ENCODE measurements at regions not wholly inside any gene's neighbourhood (a gene's known extent, or its start where the extent isn't known, plus 50 kb on each side); places are given as distances from the start of the nearest gene placed in this dataset.
"Not testable (repeated sequence)": the region's sequence is repeated elsewhere in the genome, so short reads cannot be mapped to it uniquely, and the experiment has no call there.

GRCh38 chr16:17031484-17032268 is 439.1 kb downstream of the XYLT1 start:
- Mint-ChIP-seq H3K27ac (no peak overlapping the region), H3K27me3 (no peaks in the 10 kb centered on the region), H3K4me3 (no peak overlapping the region), H3K36me3 (peaks cover 30 to 42% of the 10 kb centered on the region in 2 donors), H3K4me1 (peaks cover 11 to 15% (median 14%) of the 10 kb centered on the region in 3 donors), H3K9me3 (peaks cover 0 to 11% (median 3%) of the 10 kb centered on the region in 7 donors)
- ATAC-seq (ENCODE audit: low read depth in 2 of 2) (no peak), DNase-seq (no peak)

DNA sequence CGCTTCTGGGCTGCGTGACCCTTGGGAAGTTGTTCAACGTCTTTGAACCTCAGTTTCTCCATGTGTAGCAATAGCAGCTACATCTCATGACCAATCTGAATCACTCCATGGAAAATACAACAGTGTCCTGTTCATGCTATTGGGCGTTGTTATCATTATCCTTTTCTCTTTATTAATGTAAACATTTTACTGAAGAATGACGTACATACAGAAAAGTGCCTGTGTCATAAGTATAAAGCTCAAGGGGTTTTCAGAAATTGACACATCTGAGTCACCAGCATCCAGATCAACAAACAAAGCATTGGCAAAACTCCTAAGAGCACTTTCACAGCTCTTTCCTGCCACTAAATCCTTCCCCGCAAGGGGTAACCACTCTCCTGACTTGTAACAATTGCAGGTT is 438.4 kb downstream of the XYLT1 start:
- Mint-ChIP-seq H3K9me3 (peaks cover 0 to 11% (median 3%) of the 10 kb centered on the region in 7 donors), H3K27ac (no peak overlapping the region), H3K36me3 (peaks cover 30 to 42% of the 10 kb centered on the region in 2 donors), H3K4me3 (no peak overlapping the region), H3K4me1 (peaks cover 7 to 9% (median 8%) of the 10 kb centered on the region in 3 donors), H3K27me3 (no peaks in the 10 kb centered on the region)
- DNase-seq (no peak), ATAC-seq (ENCODE audit: low read depth in 2 of 2) (no peak)

DNA sequence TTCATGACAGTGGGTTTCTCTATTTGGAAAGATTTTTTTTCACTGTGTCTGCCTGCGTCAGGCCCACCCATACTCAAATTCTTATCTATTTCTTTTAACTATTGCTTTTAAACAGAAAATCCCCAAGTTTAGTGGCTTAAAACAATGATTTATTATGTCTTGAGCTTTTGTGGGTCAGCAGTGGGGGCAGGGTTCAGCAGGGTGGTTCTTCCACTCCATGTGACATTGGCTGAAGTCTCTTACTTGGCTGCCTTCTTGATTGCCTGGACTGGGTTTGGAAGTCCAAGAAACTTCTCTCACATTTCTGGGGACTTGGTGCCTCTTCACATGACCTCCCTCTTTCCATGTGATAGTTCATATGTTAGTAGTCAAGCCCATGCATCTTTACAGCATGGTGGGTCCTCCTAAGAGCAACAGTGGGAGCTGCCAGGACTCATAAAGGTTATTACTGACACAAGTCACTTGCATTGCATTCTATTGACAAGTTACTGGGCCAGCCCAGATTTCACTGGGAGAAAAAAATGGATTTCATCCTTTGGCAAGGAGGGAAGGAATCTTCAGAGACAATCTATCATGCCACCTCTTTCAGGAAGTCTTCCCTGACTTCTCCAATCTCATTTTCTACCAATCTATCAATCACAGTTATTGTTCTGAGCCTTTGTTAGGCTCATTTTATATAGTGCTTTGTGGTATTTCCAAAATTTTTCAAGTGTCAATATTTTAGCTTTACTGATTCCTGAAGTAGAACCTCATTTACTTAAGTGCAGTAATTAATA is 436.1 kb downstream of the XYLT1 start:
- H3K4me3 Mint-ChIP-seq = no peak overlapping the region
- ATAC-seq (ENCODE audit: low read depth in 2 of 2) = no peak
- no peaks in the 10 kb centered on the region for H3K4me1 Mint-ChIP-seq
- no peak overlapping the region for H3K27ac Mint-ChIP-seq
- H3K36me3 Mint-ChIP-seq = peaks cover 19 to 27% of the 10 kb centered on the region in 2 donors
- no peaks in the 10 kb centered on the region for H3K27me3 Mint-ChIP-seq
- peaks cover 0 to 4% (median 0%) of the 10 kb centered on the region in 7 donors for H3K9me3 Mint-ChIP-seq
- no peak for DNase-seq

- Mint-ChIP-seq H3K9me3 (peaks cover 0 to 4% (median 0%) of the 10 kb centered on the region in 7 donors), H3K36me3 (peaks cover 10 to 12% of the 10 kb centered on the region in 2 donors), H3K4me3 (no peak overlapping the region), H3K27me3 (no peaks in the 10 kb centered on the region), H3K4me1 (peaks cover 0 to 10% (median 0%) of the 10 kb centered on the region in 3 donors), H3K27ac (no peak overlapping the region)
- ATAC-seq (ENCODE audit: low read depth in 2 of 2) (no peak), DNase-seq (no peak)
Measured at GRCh38 chr16:17037499-17037898, 433.3 kb downstream of the XYLT1 start.

DNA sequence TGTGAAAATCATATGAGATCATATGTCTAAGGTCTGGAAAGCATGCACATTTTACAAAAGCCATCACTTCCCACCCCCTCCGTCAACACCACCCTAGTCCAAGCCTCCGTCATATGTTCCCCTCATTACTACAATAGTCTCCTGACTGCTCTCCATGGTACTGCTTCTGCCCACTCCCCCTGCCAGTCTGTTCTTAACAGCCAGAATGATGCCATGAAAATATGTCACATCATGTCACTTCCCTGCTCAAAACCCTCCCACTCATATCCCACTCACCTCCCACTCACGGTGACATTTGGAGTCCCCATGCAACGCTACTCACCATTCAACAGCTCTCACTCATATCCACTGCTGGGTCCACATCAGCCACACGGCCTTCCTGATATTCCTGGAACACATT is 432.3 kb downstream of the XYLT1 start:
- ATAC-seq (ENCODE audit: low read depth in 2 of 2) (no peak), DNase-seq (no peak)
- H3K9me3 Mint-ChIP-seq = peaks cover 0 to 4% (median 0%) of the 10 kb centered on the region in 7 donors
- H3K4me3 Mint-ChIP-seq = no peak overlapping the region
- no peak overlapping the region for H3K27ac Mint-ChIP-seq
- peaks cover 0 to 10% (median 0%) of the 10 kb centered on the region in 3 donors for H3K4me1 Mint-ChIP-seq
- peaks cover 6 to 10% of the 10 kb centered on the region in 2 donors for H3K36me3 Mint-ChIP-seq
- H3K27me3 Mint-ChIP-seq = no peaks in the 10 kb centered on the region

GRCh38 chr16:17049109-17049508 is 421.7 kb downstream of the XYLT1 start:
- H3K27ac Mint-ChIP-seq; ATAC-seq (ENCODE audit: low read depth in 2 of 2); DNase-seq; H3K4me3 Mint-ChIP-seq; H3K27me3 Mint-ChIP-seq: not testable (repeated sequence)
- Mint-ChIP-seq H3K36me3 (peaks cover 11 to 15% of the 10 kb centered on the region in 2 donors), H3K4me1 (peaks cover 11 to 16% (median 12%) of the 10 kb centered on the region in 3 donors), H3K9me3 (peaks cover 0 to 33% (median 15%) of the 10 kb centered on the region in 7 donors)

GRCh38 chr16:17050468-17050867 is 420.3 kb downstream of the XYLT1 start:
- Mint-ChIP-seq H3K36me3 (peaks cover 11 to 15% of the 10 kb centered on the region in 2 donors), H3K4me1 (peaks cover 12 to 16% (median 16%) of the 10 kb centered on the region in 3 donors), H3K27ac (peak overlapping the region in 1 of 6 donors; percentile 54), H3K27me3 (no peaks in the 10 kb centered on the region), H3K9me3 (peaks cover 0 to 39% (median 17%) of the 10 kb centered on the region in 7 donors), H3K4me3 (no peak overlapping the region)
- ATAC-seq (ENCODE audit: low read depth in 2 of 2) (no peak), DNase-seq (no peak)
